ENCODE measurements at regions not wholly inside any gene's neighbourhood (a gene's known extent, or its start where the extent isn't known, plus 50 kb on each side); places are given as distances from the start of the nearest gene placed in this dataset.
"Not testable (repeated sequence)": the region's sequence is repeated elsewhere in the genome, so short reads cannot be mapped to it uniquely, and the experiment has no call there.

- no peak for TF ChIP-seq Cebpa-rat (IDR thresholded peaks at IDR 0.05)
- H3K9ac ChIP-seq = no peak overlapping the region
- H4K20me1 ChIP-seq = no peaks in the 10 kb centered on the region
- H3K36me3 ChIP-seq = no peaks in the 10 kb centered on the region
- peaks cover 0 to 6% (median 0%) of the 10 kb centered on the region in 11 experiments; a peak in 1 of 22 replicates for H3K9me3 ChIP-seq (replicated peaks in 1 of 11)
- peaks cover 0 to 12% (median 0%) of the 10 kb centered on the region in 10 experiments; a peak in 4 of 20 replicates for H3K4me1 ChIP-seq
- H3K27me3 ChIP-seq = no peaks in the 10 kb centered on the region
- H3K27ac ChIP-seq = peak overlapping the region in 4 of 11 experiments; percentile 17 to 46 (median 31); a peak in 2 of 22 replicates
- peak overlapping the region in 2 of 11 experiments; percentile 22 to 30; a peak in 1 of 22 replicates for H3K4me2 ChIP-seq
- H3K4me3 ChIP-seq = no peak overlapping the region
These were observed 296.8 kb upstream of the SGCG start for GRCh38 chr13:22883956-22884355.

- H4K20me1 ChIP-seq, H3K4me2 ChIP-seq, H3K4me1 ChIP-seq, H3K27ac ChIP-seq, H3K4me3 ChIP-seq, H3K27me3 ChIP-seq, H3K36me3 ChIP-seq, H3K9ac ChIP-seq: not testable (repeated sequence)
- H3K9me3 ChIP-seq (replicated peaks in 1 of 11) = peaks cover 4 to 22% (median 11%) of the 10 kb centered on the region in 11 experiments; a peak in 19 of 22 replicates
These were observed 294.7 kb upstream of the SGCG start for GRCh38 chr13:22886061-22886460.

- H3K27ac ChIP-seq, H3K36me3 ChIP-seq, H3K9ac ChIP-seq, H4K20me1 ChIP-seq, H3K4me3 ChIP-seq, H3K27me3 ChIP-seq, H3K4me2 ChIP-seq: not testable (repeated sequence)
- Histone ChIP-seq H3K4me1 (peaks cover 12 to 15% (median 14%) of the 10 kb centered on the region in 10 experiments), H3K9me3 (replicated peaks in 1 of 11) (peaks cover 12 to 26% (median 21%) of the 10 kb centered on the region in 11 experiments; a peak in 19 of 22 replicates)
These were observed 291.4 kb upstream of the SGCG start for GRCh38 chr13:22889376-22889775.

DNA sequence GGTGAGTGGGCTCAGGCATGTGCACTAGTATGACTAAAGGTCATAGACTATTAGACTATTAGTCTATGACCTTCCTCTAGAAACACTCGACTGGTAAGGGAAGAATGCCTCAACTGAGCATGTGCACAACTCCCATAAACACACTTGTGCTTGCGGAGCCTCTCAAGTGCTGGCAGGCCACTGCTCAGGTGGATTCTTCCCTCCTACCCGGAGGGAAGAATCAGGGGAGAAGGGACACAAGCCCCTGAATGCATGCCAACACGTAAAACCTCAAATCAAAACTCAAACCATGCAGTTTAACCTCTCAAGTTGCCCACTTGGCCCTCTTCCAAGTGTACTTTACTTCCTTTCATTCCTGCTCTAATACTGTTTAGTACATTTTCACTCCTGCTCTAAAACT lies 287.6 kb upstream of the SGCG start:
- H3K4me2 ChIP-seq = peak overlapping the region; percentile 24 to 82 (median 57); a peak in 20 of 22 replicates
- H3K9me3 ChIP-seq (replicated peaks in 1 of 11) = peaks cover 25 to 38% (median 33%) of the 10 kb centered on the region in 11 experiments
- no peak for TF ChIP-seq Cebpa-rat (IDR thresholded peaks at IDR 0.05)
- H3K27ac ChIP-seq = peak overlapping the region in 5 of 11 experiments; percentile 9 to 41 (median 33); a peak in 5 of 22 replicates
- H3K36me3 ChIP-seq = no peaks in the 10 kb centered on the region
- H3K27me3 ChIP-seq = no peaks in the 10 kb centered on the region
- no peak overlapping the region for H3K4me3 ChIP-seq
- H3K4me1 ChIP-seq = peaks cover 12 to 15% (median 14%) of the 10 kb centered on the region in 10 experiments
- no peak overlapping the region; a peak in 2 of 22 replicates for H3K9ac ChIP-seq
- H4K20me1 ChIP-seq = no peaks in the 10 kb centered on the region

- Histone ChIP-seq H3K4me2 (peak overlapping the region; percentile 24 to 82 (median 57); a peak in 21 of 22 replicates), H3K4me1 (peaks cover 12 to 15% (median 14%) of the 10 kb centered on the region in 10 experiments), H3K36me3 (no peaks in the 10 kb centered on the region), H3K9ac (no peak overlapping the region; a peak in 2 of 22 replicates), H3K27ac (peak overlapping the region in 5 of 11 experiments; percentile 9 to 41 (median 33); a peak in 8 of 22 replicates), H3K27me3 (no peaks in the 10 kb centered on the region), H3K4me3 (no peak overlapping the region), H4K20me1 (no peaks in the 10 kb centered on the region), H3K9me3 (replicated peaks in 1 of 11) (peaks cover 28 to 40% (median 36%) of the 10 kb centered on the region in 11 experiments)
- no peak for TF ChIP-seq Cebpa-rat (IDR thresholded peaks at IDR 0.05)
These were observed 287.0 kb upstream of the SGCG start for GRCh38 chr13:22893777-22894176.

GRCh38 chr13:22897571-22898314 lies 283.0 kb upstream of the SGCG start:
- Histone ChIP-seq H3K4me3 (no peak overlapping the region), H3K36me3 (no peaks in the 10 kb centered on the region), H3K9me3 (replicated peaks in 1 of 11) (peaks cover 47 to 54% (median 53%) of the 10 kb centered on the region in 11 experiments), H3K9ac (no peak overlapping the region), H3K27me3 (no peaks in the 10 kb centered on the region), H3K27ac (no peak overlapping the region), H3K4me2 (no peak overlapping the region), H3K4me1 (peaks cover 12 to 15% (median 14%) of the 10 kb centered on the region in 10 experiments), H4K20me1 (no peaks in the 10 kb centered on the region)
- no peak for TF ChIP-seq Cebpa-rat (IDR thresholded peaks at IDR 0.05)

- H3K27ac ChIP-seq, H4K20me1 ChIP-seq, H3K4me2 ChIP-seq, H3K27me3 ChIP-seq, H3K4me1 ChIP-seq, H3K4me3 ChIP-seq, H3K36me3 ChIP-seq, H3K9ac ChIP-seq: not testable (repeated sequence)
- H3K9me3 ChIP-seq (replicated peaks in 1 of 11) = peaks cover 54 to 66% (median 62%) of the 10 kb centered on the region in 11 experiments
These were observed 280.3 kb upstream of the SGCG start for GRCh38 chr13:22900416-22900951.

GRCh38 chr13:22903301-22903700 lies 277.5 kb upstream of the SGCG start:
- H3K4me3 ChIP-seq = no peak overlapping the region
- no peaks in the 10 kb centered on the region for H3K4me1 ChIP-seq
- H3K4me2 ChIP-seq = no peak overlapping the region
- no peaks in the 10 kb centered on the region for H4K20me1 ChIP-seq
- H3K9ac ChIP-seq = no peak overlapping the region
- no peaks in the 10 kb centered on the region for H3K27me3 ChIP-seq
- H3K36me3 ChIP-seq = no peaks in the 10 kb centered on the region
- TF ChIP-seq Cebpa-rat (IDR thresholded peaks at IDR 0.05) = no peak
- no peak overlapping the region for H3K27ac ChIP-seq
- peaks cover 41 to 52% (median 49%) of the 10 kb centered on the region in 11 experiments for H3K9me3 ChIP-seq (replicated peaks in 1 of 11)

DNA sequence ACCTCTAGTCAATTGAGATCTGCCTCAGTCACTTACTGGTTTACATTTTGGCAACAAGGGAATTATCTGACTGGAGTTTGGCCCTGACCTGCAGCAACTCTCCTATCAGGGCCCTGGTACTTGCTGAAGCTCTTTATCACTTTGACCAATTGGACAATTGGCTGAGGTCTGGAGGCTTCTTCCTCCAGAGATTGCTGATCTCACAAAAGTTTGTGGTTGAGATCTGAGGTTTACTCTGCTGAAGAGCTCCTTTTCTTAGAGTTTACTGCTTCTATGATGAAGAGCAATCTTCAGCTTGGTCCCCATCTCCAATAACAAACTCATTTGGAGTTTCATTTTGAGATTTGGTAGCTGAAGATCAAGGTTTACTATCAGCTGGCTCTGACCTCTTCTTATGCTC lies 276.9 kb upstream of the SGCG start:
- H3K4me1 ChIP-seq = no peaks in the 10 kb centered on the region
- peaks cover 40 to 49% (median 46%) of the 10 kb centered on the region in 11 experiments for H3K9me3 ChIP-seq (replicated peaks in 1 of 11)
- H3K27ac ChIP-seq = no peak overlapping the region
- H3K36me3 ChIP-seq = no peaks in the 10 kb centered on the region
- no peaks in the 10 kb centered on the region for H4K20me1 ChIP-seq
- TF ChIP-seq Cebpa-rat (IDR thresholded peaks at IDR 0.05) = no peak
- no peak overlapping the region for H3K9ac ChIP-seq
- no peak overlapping the region for H3K4me2 ChIP-seq
- no peaks in the 10 kb centered on the region for H3K27me3 ChIP-seq
- no peak overlapping the region for H3K4me3 ChIP-seq

All from BLaER1 treated with 17β-estradiol and CSF1 and Interleukin-3, amounts not matched to agents 10 nM and 100 nM (cell line).